ENCODE measurements at regions not wholly inside any gene's neighbourhood (a gene's known extent, or its start where the extent isn't known, plus 50 kb on each side); places are given as distances from the start of the nearest gene placed in this dataset.
A peak's percentile ranks its signal among the peaks of the same experiment; 100 is the strongest.

GRCh38 chr17:73952480-73953205 lies 250.8 kb upstream of the RPL38 start:
- 2 to 4% methylated on average over 45 to 65 of the region's 67 CpGs for WGBS, 2 experiments (ENCODE audit: insufficient coverage in 2 of 2)
- H3K4me1 ChIP-seq (ENCODE audit: control insufficient read depth, insufficient read depth, low read length, poor library complexity, severe bottlenecking), result peaks cover 6% of the 10 kb centered on the region
- H3K27ac ChIP-seq (ENCODE audit: low read depth, low read length, severe bottlenecking), result no peak overlapping the region
- H3K4me3 ChIP-seq (ENCODE audit: extremely low read depth, insufficient read depth, low read length, poor library complexity, severe bottlenecking), result peak overlapping the region; percentile 39
- H3K9me3 ChIP-seq (ENCODE audit: control insufficient read depth, low read length), result no peaks in the 10 kb centered on the region
- H3K36me3 ChIP-seq (ENCODE audit: control insufficient read depth, insufficient read depth, low read length), result no peaks in the 10 kb centered on the region

- WGBS, 2 experiments (ENCODE audit: insufficient coverage in 2 of 2), result 83 to 84% methylated on average over 9 to 12 of the region's 12 CpGs
- H3K4me3 ChIP-seq (ENCODE audit: extremely low read depth, insufficient read depth, low read length, poor library complexity, severe bottlenecking), result no peak overlapping the region
- H3K4me1 ChIP-seq (ENCODE audit: control insufficient read depth, insufficient read depth, low read length, poor library complexity, severe bottlenecking), result peaks cover 6% of the 10 kb centered on the region
- H3K36me3 ChIP-seq (ENCODE audit: control insufficient read depth, insufficient read depth, low read length), result no peaks in the 10 kb centered on the region
- no peak overlapping the region for H3K27ac ChIP-seq (ENCODE audit: low read depth, low read length, severe bottlenecking)
- H3K9me3 ChIP-seq (ENCODE audit: control insufficient read depth, low read length), result no peaks in the 10 kb centered on the region
Measured at GRCh38 chr17:73953206-73954033, 250.1 kb upstream of the RPL38 start.

GRCh38 chr17:73954951-73955350 lies 248.5 kb upstream of the RPL38 start:
- H3K27ac ChIP-seq (ENCODE audit: low read depth, low read length, severe bottlenecking), result no peak overlapping the region
- no peaks in the 10 kb centered on the region for H3K36me3 ChIP-seq (ENCODE audit: control insufficient read depth, insufficient read depth, low read length)
- no peaks in the 10 kb centered on the region for H3K9me3 ChIP-seq (ENCODE audit: control insufficient read depth, low read length)
- peaks cover 6% of the 10 kb centered on the region for H3K4me1 ChIP-seq (ENCODE audit: control insufficient read depth, insufficient read depth, low read length, poor library complexity, severe bottlenecking)
- H3K4me3 ChIP-seq (ENCODE audit: extremely low read depth, insufficient read depth, low read length, poor library complexity, severe bottlenecking), result no peak overlapping the region
- WGBS, 2 experiments (ENCODE audit: insufficient coverage in 2 of 2), result 90 to 93% methylated on average over 5 of the region's 5 CpGs

- Histone ChIP-seq H3K27ac (ENCODE audit: low read depth, low read length, severe bottlenecking) (no peak overlapping the region), H3K36me3 (ENCODE audit: control insufficient read depth, insufficient read depth, low read length) (no peaks in the 10 kb centered on the region), H3K4me3 (ENCODE audit: extremely low read depth, insufficient read depth, low read length, poor library complexity, severe bottlenecking) (no peak overlapping the region), H3K4me1 (ENCODE audit: control insufficient read depth, insufficient read depth, low read length, poor library complexity, severe bottlenecking) (peaks cover 6% of the 10 kb centered on the region), H3K9me3 (ENCODE audit: control insufficient read depth, low read length) (peaks cover 5% of the 10 kb centered on the region)
- 77 to 89% methylated on average over 3 of the region's 5 CpGs for WGBS, 2 experiments (ENCODE audit: insufficient coverage in 2 of 2)
Measured at GRCh38 chr17:73955616-73956015, 247.9 kb upstream of the RPL38 start.

GRCh38 chr17:73956169-73956568 lies 247.3 kb upstream of the RPL38 start:
- H3K27ac ChIP-seq (ENCODE audit: low read depth, low read length, severe bottlenecking), result no peak overlapping the region
- H3K36me3 ChIP-seq (ENCODE audit: control insufficient read depth, insufficient read depth, low read length), result no peaks in the 10 kb centered on the region
- peaks cover 6% of the 10 kb centered on the region for H3K4me1 ChIP-seq (ENCODE audit: control insufficient read depth, insufficient read depth, low read length, poor library complexity, severe bottlenecking)
- WGBS, 2 experiments (ENCODE audit: insufficient coverage in 2 of 2), result 88 to 100% methylated on average over 1 of the region's 1 CpG
- H3K9me3 ChIP-seq (ENCODE audit: control insufficient read depth, low read length), result peaks cover 11% of the 10 kb centered on the region
- no peak overlapping the region for H3K4me3 ChIP-seq (ENCODE audit: extremely low read depth, insufficient read depth, low read length, poor library complexity, severe bottlenecking)

- 64 to 65% methylated on average over 10 to 11 of the region's 15 CpGs for WGBS, 2 experiments (ENCODE audit: insufficient coverage in 2 of 2)
- peaks cover 4% of the 10 kb centered on the region for H3K4me1 ChIP-seq (ENCODE audit: control insufficient read depth, insufficient read depth, low read length, poor library complexity, severe bottlenecking)
- no peaks in the 10 kb centered on the region for H3K36me3 ChIP-seq (ENCODE audit: control insufficient read depth, insufficient read depth, low read length)
- H3K9me3 ChIP-seq (ENCODE audit: control insufficient read depth, low read length), result peaks cover 11% of the 10 kb centered on the region
- no peak overlapping the region for H3K27ac ChIP-seq (ENCODE audit: low read depth, low read length, severe bottlenecking)
- H3K4me3 ChIP-seq (ENCODE audit: extremely low read depth, insufficient read depth, low read length, poor library complexity, severe bottlenecking), result no peak overlapping the region
Measured at GRCh38 chr17:73956595-73957465, 246.6 kb upstream of the RPL38 start.

- H3K9me3 ChIP-seq (ENCODE audit: control insufficient read depth, low read length), result peaks cover 11% of the 10 kb centered on the region
- 60 to 90% methylated on average over 1 to 2 of the region's 6 CpGs for WGBS, 2 experiments (ENCODE audit: insufficient coverage in 2 of 2)
- no peaks in the 10 kb centered on the region for H3K4me1 ChIP-seq (ENCODE audit: control insufficient read depth, insufficient read depth, low read length, poor library complexity, severe bottlenecking)
- no peak overlapping the region for H3K27ac ChIP-seq (ENCODE audit: low read depth, low read length, severe bottlenecking)
- no peak overlapping the region for H3K4me3 ChIP-seq (ENCODE audit: extremely low read depth, insufficient read depth, low read length, poor library complexity, severe bottlenecking)
- no peaks in the 10 kb centered on the region for H3K36me3 ChIP-seq (ENCODE audit: control insufficient read depth, insufficient read depth, low read length)
Measured at GRCh38 chr17:73957564-73957963, 245.9 kb upstream of the RPL38 start.

- Histone ChIP-seq H3K4me1 (ENCODE audit: control insufficient read depth, insufficient read depth, low read length, poor library complexity, severe bottlenecking) (no peaks in the 10 kb centered on the region), H3K27ac (ENCODE audit: low read depth, low read length, severe bottlenecking) (no peak overlapping the region), H3K9me3 (ENCODE audit: control insufficient read depth, low read length) (peaks cover 11% of the 10 kb centered on the region), H3K4me3 (ENCODE audit: extremely low read depth, insufficient read depth, low read length, poor library complexity, severe bottlenecking) (no peak overlapping the region), H3K36me3 (ENCODE audit: control insufficient read depth, insufficient read depth, low read length) (no peaks in the 10 kb centered on the region)
- whole genome bisulfite sequencing, 2 experiments (ENCODE audit: insufficient coverage in 2 of 2), result 88 to 100% methylated on average over 2 to 3 of the region's 4 CpGs
Measured at GRCh38 chr17:73958453-73958852, 245.0 kb upstream of the RPL38 start.

GRCh38 chr17:73960469-73960868 lies 243.0 kb upstream of the RPL38 start:
- Histone ChIP-seq H3K27ac (ENCODE audit: low read depth, low read length, severe bottlenecking) (no peak overlapping the region), H3K4me1 (ENCODE audit: control insufficient read depth, insufficient read depth, low read length, poor library complexity, severe bottlenecking) (no peaks in the 10 kb centered on the region), H3K4me3 (ENCODE audit: extremely low read depth, insufficient read depth, low read length, poor library complexity, severe bottlenecking) (no peak overlapping the region), H3K36me3 (ENCODE audit: control insufficient read depth, insufficient read depth, low read length) (no peaks in the 10 kb centered on the region), H3K9me3 (ENCODE audit: control insufficient read depth, low read length) (peaks cover 11% of the 10 kb centered on the region)

GRCh38 chr17:73962308-73962707 lies 241.2 kb upstream of the RPL38 start:
- Histone ChIP-seq H3K36me3 (ENCODE audit: control insufficient read depth, insufficient read depth, low read length) (no peaks in the 10 kb centered on the region), H3K27ac (ENCODE audit: low read depth, low read length, severe bottlenecking) (no peak overlapping the region), H3K4me3 (ENCODE audit: extremely low read depth, insufficient read depth, low read length, poor library complexity, severe bottlenecking) (no peak overlapping the region), H3K9me3 (ENCODE audit: control insufficient read depth, low read length) (peaks cover 11% of the 10 kb centered on the region), H3K4me1 (ENCODE audit: control insufficient read depth, insufficient read depth, low read length, poor library complexity, severe bottlenecking) (no peaks in the 10 kb centered on the region)
- 78% methylated on average over 1 of the region's 2 CpGs; no CpG with 5 or more reads in 1 of the 2 experiments for WGBS, 2 experiments (ENCODE audit: insufficient coverage in 2 of 2)

All from mesodermal cell (in vitro differentiated cells).